Left ventricle myocardium inferior (tissue), 1 donor: ENCODE measurements at regions not wholly inside any gene's neighbourhood (a gene's known extent, or its start where the extent isn't known, plus 50 kb on each side); places are given as distances from the start of the nearest gene placed in this dataset.

Experiments used
- DNase-seq: peaks from one replicate; pipeline ENCODE4 v3.0.0-alpha.2; 2020
- H3K27ac ChIP-seq: fragments of 200-600 bp; replicated peaks from 2 replicates; pipeline ENCODE4 v1.8.0; 2021
- H3K27me3 ChIP-seq: fragments of 200-600 bp; 2 replicates; pipeline ENCODE4 v1.8.0; 2021; ENCODE audit warnings: low read depth
- H3K36me3 ChIP-seq: fragments of 200-600 bp; 2 replicates; pipeline ENCODE4 v1.8.0; 2021
- H3K4me1 ChIP-seq: fragments of 200-600 bp; 2 replicates; pipeline ENCODE4 v1.8.0; 2021
- H3K4me3 ChIP-seq: fragments of 200-600 bp; 2 replicates; pipeline ENCODE4 v1.8.0; 2021; ENCODE audit warnings: mild to moderate bottlenecking, moderate library complexity
- H3K9me3 ChIP-seq: fragments of 200-600 bp; replicated peaks from 2 replicates; pipeline ENCODE4 v1.8.0; 2021
- intact Hi-C: fragments of 100-400 bp; cut with micrococcal nuclease; formaldehyde crosslinking; loops from one replicate; pipeline ENCODE4 v1.11.0; 2022
- TF ChIP-seq, protein P1 (sequence below): fragments of 200-600 bp; IDR thresholded peaks from 2 replicates; pipeline ENCODE4 v1.8.0; 2021; ENCODE audit warnings: antibody characterized with exemption, mild to moderate bottlenecking, borderline replicate concordance
- donor health status: DM: no; HTN: yes; CAD: no; lungs with severe emphysema.

DNA sequence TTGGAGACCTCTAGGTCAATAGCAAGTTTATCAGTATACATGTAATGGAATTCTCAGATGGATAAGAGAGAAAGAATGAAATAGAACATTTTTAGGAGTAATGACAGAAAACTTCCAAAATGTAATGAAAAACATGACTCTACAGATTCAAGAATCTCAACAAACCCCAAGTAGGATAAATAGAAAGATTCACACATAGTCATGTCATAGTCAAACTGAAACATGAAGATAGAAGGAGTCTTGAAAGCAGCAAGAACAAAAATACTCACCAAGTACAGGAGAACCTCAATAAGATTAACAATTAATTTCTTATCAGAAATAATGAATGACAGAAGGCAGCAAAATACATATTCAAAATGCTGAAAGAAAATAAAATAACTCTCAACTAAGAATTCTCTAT, 164.5 kb downstream of the SPATA31D1 start:
- Histone ChIP-seq H3K4me3 (no peak overlapping the region), H3K27ac (no peak overlapping the region), H3K27me3 (peaks cover 32% of the 10 kb centered on the region), H3K9me3 (no peaks in the 10 kb centered on the region), H3K36me3 (no peaks in the 10 kb centered on the region), H3K4me1 (peaks cover 3% of the 10 kb centered on the region)
- TF ChIP-seq, protein P1, sequence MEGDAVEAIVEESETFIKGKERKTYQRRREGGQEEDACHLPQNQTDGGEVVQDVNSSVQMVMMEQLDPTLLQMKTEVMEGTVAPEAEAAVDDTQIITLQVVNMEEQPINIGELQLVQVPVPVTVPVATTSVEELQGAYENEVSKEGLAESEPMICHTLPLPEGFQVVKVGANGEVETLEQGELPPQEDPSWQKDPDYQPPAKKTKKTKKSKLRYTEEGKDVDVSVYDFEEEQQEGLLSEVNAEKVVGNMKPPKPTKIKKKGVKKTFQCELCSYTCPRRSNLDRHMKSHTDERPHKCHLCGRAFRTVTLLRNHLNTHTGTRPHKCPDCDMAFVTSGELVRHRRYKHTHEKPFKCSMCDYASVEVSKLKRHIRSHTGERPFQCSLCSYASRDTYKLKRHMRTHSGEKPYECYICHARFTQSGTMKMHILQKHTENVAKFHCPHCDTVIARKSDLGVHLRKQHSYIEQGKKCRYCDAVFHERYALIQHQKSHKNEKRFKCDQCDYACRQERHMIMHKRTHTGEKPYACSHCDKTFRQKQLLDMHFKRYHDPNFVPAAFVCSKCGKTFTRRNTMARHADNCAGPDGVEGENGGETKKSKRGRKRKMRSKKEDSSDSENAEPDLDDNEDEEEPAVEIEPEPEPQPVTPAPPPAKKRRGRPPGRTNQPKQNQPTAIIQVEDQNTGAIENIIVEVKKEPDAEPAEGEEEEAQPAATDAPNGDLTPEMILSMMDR, result no peak
- intact Hi-C loops, result no loop called here
- DNase-seq, result no peak

- Histone ChIP-seq H3K27ac (no peak overlapping the region), H3K27me3 (peaks cover 18% of the 10 kb centered on the region), H3K4me3 (no peak overlapping the region), H3K9me3 (no peaks in the 10 kb centered on the region), H3K4me1 (no peaks in the 10 kb centered on the region), H3K36me3 (no peaks in the 10 kb centered on the region)
- no peak for DNase-seq
- intact Hi-C loops, result no loop called here
- TF ChIP-seq, protein P1, result no peak
Measured at GRCh38 chr9:82154573-82154972, 166.0 kb downstream of the SPATA31D1 start.

DNA sequence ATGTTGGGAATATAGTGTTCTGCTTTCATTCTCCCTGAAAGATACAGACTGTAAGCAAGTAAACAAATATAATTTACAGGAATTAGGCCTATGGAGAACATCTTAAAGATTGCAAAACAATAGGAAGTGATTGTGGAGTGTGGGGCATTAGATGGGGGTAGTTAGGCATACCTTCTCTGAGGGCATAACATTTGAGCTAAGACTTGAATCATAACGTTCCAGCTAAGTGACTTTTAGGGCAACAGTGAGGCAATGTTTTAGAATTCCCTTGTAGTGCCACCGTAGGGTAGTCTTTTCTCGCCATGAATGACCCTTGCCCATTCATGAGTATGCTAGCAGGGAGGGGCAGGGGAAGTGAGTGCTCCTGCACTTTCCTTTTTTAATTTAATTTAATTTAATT, 173.3 kb downstream of the SPATA31D1 start:
- intact Hi-C loops, result no loop called here
- Histone ChIP-seq H3K27ac (no peak overlapping the region), H3K9me3 (no peaks in the 10 kb centered on the region), H3K4me1 (no peaks in the 10 kb centered on the region), H3K27me3 (no peaks in the 10 kb centered on the region), H3K4me3 (no peak overlapping the region), H3K36me3 (no peaks in the 10 kb centered on the region)
- TF ChIP-seq, protein P1, result no peak
- DNase-seq, result no peak

DNA sequence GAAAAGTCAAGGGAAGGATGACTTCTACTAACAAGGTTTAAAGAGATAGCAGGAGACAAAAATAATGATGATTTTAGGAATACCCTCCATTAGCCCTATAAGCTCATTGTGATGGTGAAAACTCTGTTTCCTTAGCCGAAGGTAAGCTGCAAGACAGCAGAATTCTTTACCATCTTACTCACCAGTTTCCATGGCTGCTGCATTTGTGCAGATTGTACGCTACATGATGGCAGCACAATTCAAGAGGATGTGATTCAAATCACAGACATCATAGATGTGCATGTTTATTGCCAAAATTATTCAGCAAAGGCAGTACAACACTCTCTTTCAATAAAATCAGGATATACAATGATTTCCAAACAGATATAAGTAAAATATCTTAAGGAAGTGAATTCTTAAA, 175.6 kb downstream of the SPATA31D1 start:
- no peaks in the 10 kb centered on the region for H3K27me3 ChIP-seq
- no peaks in the 10 kb centered on the region for H3K9me3 ChIP-seq
- H3K27ac ChIP-seq, result no peak overlapping the region
- intact Hi-C loops, result no loop called here
- TF ChIP-seq, protein P1, result no peak
- H3K4me3 ChIP-seq, result no peak overlapping the region
- H3K4me1 ChIP-seq, result no peaks in the 10 kb centered on the region
- H3K36me3 ChIP-seq, result no peaks in the 10 kb centered on the region
- DNase-seq, result no peak

DNA sequence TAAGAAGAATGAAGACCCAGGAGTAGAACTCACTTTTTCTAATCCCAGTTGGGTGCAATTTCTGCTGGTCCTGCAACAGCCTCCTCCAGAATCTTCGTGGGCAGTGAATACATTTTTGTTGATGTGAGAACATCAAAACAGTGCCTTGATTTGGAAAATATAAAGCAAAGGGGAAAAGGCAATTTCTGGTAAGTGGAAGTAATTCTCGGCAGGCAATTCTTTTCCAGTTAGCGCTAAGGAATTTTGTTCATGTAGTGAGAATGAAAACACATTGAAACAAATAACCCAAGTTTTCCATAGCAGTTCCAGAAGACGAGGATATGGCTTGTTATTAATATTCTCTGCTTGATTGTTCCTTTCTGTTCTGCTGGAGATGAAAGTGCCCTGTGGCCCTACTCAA, 178.7 kb downstream of the SPATA31D1 start:
- Histone ChIP-seq H3K27me3 (no peaks in the 10 kb centered on the region), H3K9me3 (no peaks in the 10 kb centered on the region), H3K36me3 (no peaks in the 10 kb centered on the region), H3K27ac (no peak overlapping the region), H3K4me3 (no peak overlapping the region), H3K4me1 (no peaks in the 10 kb centered on the region)
- intact Hi-C loops, result no loop called here
- no peak for DNase-seq
- TF ChIP-seq, protein P1, result no peak

GRCh38 chr9:82168585-82168984, 180.0 kb downstream of the SPATA31D1 start:
- no peak for DNase-seq
- intact Hi-C loops, result no loop called here
- H3K4me3 ChIP-seq, result no peak overlapping the region
- H3K27me3 ChIP-seq, result no peaks in the 10 kb centered on the region
- TF ChIP-seq, protein P1, result no peak
- no peaks in the 10 kb centered on the region for H3K9me3 ChIP-seq
- no peaks in the 10 kb centered on the region for H3K36me3 ChIP-seq
- H3K27ac ChIP-seq, result no peak overlapping the region
- H3K4me1 ChIP-seq, result no peaks in the 10 kb centered on the region
